ENCODE measurements at regions not wholly inside any gene's neighbourhood (a gene's known extent, or its start where the extent isn't known, plus 50 kb on each side); places are given as distances from the start of the nearest gene placed in this dataset.

- TF ChIP-seq, protein P1, sequence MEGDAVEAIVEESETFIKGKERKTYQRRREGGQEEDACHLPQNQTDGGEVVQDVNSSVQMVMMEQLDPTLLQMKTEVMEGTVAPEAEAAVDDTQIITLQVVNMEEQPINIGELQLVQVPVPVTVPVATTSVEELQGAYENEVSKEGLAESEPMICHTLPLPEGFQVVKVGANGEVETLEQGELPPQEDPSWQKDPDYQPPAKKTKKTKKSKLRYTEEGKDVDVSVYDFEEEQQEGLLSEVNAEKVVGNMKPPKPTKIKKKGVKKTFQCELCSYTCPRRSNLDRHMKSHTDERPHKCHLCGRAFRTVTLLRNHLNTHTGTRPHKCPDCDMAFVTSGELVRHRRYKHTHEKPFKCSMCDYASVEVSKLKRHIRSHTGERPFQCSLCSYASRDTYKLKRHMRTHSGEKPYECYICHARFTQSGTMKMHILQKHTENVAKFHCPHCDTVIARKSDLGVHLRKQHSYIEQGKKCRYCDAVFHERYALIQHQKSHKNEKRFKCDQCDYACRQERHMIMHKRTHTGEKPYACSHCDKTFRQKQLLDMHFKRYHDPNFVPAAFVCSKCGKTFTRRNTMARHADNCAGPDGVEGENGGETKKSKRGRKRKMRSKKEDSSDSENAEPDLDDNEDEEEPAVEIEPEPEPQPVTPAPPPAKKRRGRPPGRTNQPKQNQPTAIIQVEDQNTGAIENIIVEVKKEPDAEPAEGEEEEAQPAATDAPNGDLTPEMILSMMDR (IDR thresholded peaks at IDR 0.05) = no peak
- TF ChIP-seq, protein P2, sequence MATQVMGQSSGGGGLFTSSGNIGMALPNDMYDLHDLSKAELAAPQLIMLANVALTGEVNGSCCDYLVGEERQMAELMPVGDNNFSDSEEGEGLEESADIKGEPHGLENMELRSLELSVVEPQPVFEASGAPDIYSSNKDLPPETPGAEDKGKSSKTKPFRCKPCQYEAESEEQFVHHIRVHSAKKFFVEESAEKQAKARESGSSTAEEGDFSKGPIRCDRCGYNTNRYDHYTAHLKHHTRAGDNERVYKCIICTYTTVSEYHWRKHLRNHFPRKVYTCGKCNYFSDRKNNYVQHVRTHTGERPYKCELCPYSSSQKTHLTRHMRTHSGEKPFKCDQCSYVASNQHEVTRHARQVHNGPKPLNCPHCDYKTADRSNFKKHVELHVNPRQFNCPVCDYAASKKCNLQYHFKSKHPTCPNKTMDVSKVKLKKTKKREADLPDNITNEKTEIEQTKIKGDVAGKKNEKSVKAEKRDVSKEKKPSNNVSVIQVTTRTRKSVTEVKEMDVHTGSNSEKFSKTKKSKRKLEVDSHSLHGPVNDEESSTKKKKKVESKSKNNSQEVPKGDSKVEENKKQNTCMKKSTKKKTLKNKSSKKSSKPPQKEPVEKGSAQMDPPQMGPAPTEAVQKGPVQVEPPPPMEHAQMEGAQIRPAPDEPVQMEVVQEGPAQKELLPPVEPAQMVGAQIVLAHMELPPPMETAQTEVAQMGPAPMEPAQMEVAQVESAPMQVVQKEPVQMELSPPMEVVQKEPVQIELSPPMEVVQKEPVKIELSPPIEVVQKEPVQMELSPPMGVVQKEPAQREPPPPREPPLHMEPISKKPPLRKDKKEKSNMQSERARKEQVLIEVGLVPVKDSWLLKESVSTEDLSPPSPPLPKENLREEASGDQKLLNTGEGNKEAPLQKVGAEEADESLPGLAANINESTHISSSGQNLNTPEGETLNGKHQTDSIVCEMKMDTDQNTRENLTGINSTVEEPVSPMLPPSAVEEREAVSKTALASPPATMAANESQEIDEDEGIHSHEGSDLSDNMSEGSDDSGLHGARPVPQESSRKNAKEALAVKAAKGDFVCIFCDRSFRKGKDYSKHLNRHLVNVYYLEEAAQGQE (IDR thresholded peaks at IDR 0.05; ENCODE audit: insufficient read depth in 1 of 2, low read depth in 2 of 2, low read length in 1 of 2) = no peak
- no peak for TF ChIP-seq POLR2AphosphoS5 (IDR thresholded peaks at IDR 0.05; ENCODE audit: low read depth, low read length)
- TF ChIP-seq TCF7L2 (IDR thresholded peaks at IDR 0.05; ENCODE audit: low read depth, low read length) = no peak
- TF ChIP-seq SIN3A (IDR thresholded peaks at IDR 0.05; ENCODE audit: borderline replicate concordance, insufficient read depth, low read depth, low read length) = no peak
These were observed 173.7 kb downstream of the PABPC4L start for GRCh38 chr4:134027931-134028330.

Data from Panc1 (cell line).